Neuronal stem cell (in vitro differentiated cells): ENCODE measurements at regions not wholly inside any gene's neighbourhood (a gene's known extent, or its start where the extent isn't known, plus 50 kb on each side); places are given as distances from the start of the nearest gene placed in this dataset.

Experiments used
- DNase-seq: peaks from one replicate; pipeline ENCODE4 v3.0.0-alpha.2; 2013; ENCODE audit warnings: low spot score
- H2AFZ ChIP-seq: one replicate; pipeline ENCODE4 v1.6.1; 2013; ENCODE audit warnings: mild to moderate bottlenecking, low read length, inconsistent platforms
- H2AK5ac ChIP-seq: 2 replicates; pipeline ENCODE4 v1.6.1; 2013; ENCODE audit warnings: low read depth, mild to moderate bottlenecking, inconsistent platforms, low read length, moderate library complexity, mixed read lengths
- H2BK120ac ChIP-seq: 2 replicates; pipeline ENCODE4 v1.6.1; 2013; ENCODE audit warnings: low read depth, mild to moderate bottlenecking, inconsistent platforms, low read length, moderate library complexity, mixed read lengths
- H2BK12ac ChIP-seq: one replicate; pipeline ENCODE4 v1.6.1; 2013; ENCODE audit warnings: low read length, inconsistent platforms
- H2BK15ac ChIP-seq: 2 replicates; pipeline ENCODE4 v1.6.1; 2013; ENCODE audit warnings: mild to moderate bottlenecking, low read length, inconsistent platforms, mixed read lengths
- H2BK5ac ChIP-seq: one replicate; pipeline ENCODE4 v1.6.1; 2013; ENCODE audit warnings: inconsistent platforms, mild to moderate bottlenecking, low read length, moderate library complexity
- H3K14ac ChIP-seq: one replicate; pipeline ENCODE4 v1.6.1; 2013; ENCODE audit warnings: low read length, inconsistent platforms
- H3K18ac ChIP-seq: 2 replicates; pipeline ENCODE4 v1.6.1; 2013; ENCODE audit warnings: low read length, inconsistent platforms
- H3K23ac ChIP-seq: 2 replicates; pipeline ENCODE4 v1.6.1; 2013; ENCODE audit warnings: low read depth, mild to moderate bottlenecking, mixed read lengths, low read length, inconsistent platforms; ENCODE audit not compliant: poor library complexity
- H3K27ac ChIP-seq: replicated peaks from 3 replicates; pipeline ENCODE4 v1.5.1; 2013; ENCODE audit warnings: low read length, inconsistent platforms
- H3K27me3 ChIP-seq, 3 experiments: 2 replicates each; pipeline ENCODE4 v1.6.1; 2013; ENCODE audit warnings: low read length in 3 of 3, mild to moderate bottlenecking in 2 of 3, inconsistent platforms in 1 of 3, low read depth in 1 of 3, mixed read lengths in 1 of 3, moderate library complexity in 1 of 3; ENCODE audit not compliant: control insufficient read depth in 3 of 3, insufficient read depth in 3 of 3
- H3K36me3 ChIP-seq, 2 donors: replicated peaks in 1 of 2; 2 replicates each; pipeline ENCODE4 v1.6.1; 2013; ENCODE audit warnings: low read length in 2 of 2; ENCODE audit not compliant: control insufficient read depth in 2 of 2, insufficient read depth in 2 of 2
- H3K4ac ChIP-seq: 2 replicates; pipeline ENCODE4 v1.6.1; 2013; ENCODE audit warnings: inconsistent platforms, mild to moderate bottlenecking, low read length, moderate library complexity
- H3K4me1 ChIP-seq, 2 donors: 1 replicate in 1 of 2; 2 replicates in 1 of 2; pipeline ENCODE4 v1.6.1; 2013; ENCODE audit warnings: low read length in 2 of 2, low read depth in 1 of 2; ENCODE audit not compliant: control insufficient read depth in 2 of 2, insufficient read depth in 1 of 2
- H3K4me2 ChIP-seq: one replicate; pipeline ENCODE4 v1.6.1; 2013; ENCODE audit warnings: mild to moderate bottlenecking, low read length, inconsistent platforms; ENCODE audit not compliant: insufficient read depth, poor library complexity, severe bottlenecking
- H3K4me3 ChIP-seq, 2 donors: 2 replicates each; pipeline ENCODE4 v1.5.1; 2013; ENCODE audit warnings: low read length in 2 of 2, mild to moderate bottlenecking in 2 of 2, inconsistent platforms in 1 of 2, moderate library complexity in 1 of 2
- H3K79me1 ChIP-seq: one replicate; pipeline ENCODE4 v1.6.1; 2013; ENCODE audit warnings: low read depth, mild to moderate bottlenecking, inconsistent platforms, low read length, moderate library complexity
- H3K9ac ChIP-seq: one replicate; pipeline ENCODE4 v1.6.1; 2013; ENCODE audit warnings: mild to moderate bottlenecking, low read depth, low read length, inconsistent platforms; ENCODE audit not compliant: poor library complexity
- H3K9me3 ChIP-seq, 2 donors: replicated peaks in 1 of 2; 2 replicates each; pipeline versions ENCODE3 to v1.6.1; 2013; ENCODE audit warnings: low read length in 2 of 2, mild to moderate bottlenecking in 2 of 2, inconsistent platforms in 1 of 2, low read depth in 1 of 2, mixed read lengths in 1 of 2, moderate library complexity in 1 of 2; ENCODE audit not compliant: control insufficient read depth in 2 of 2, insufficient read depth in 1 of 2
- H4K8ac ChIP-seq: one replicate; pipeline ENCODE4 v1.6.1; 2013; ENCODE audit warnings: low read depth, mild to moderate bottlenecking, inconsistent platforms, low read length, moderate library complexity
- H4K91ac ChIP-seq: one replicate; pipeline ENCODE4 v1.6.1; 2013; ENCODE audit warnings: low read length, low read depth, mild to moderate bottlenecking, inconsistent platforms; ENCODE audit not compliant: poor library complexity
- WGBS, 2 donors: extraction: QIAGEN DNeasy Blood & Tissue Kit; methylation state at CpG; one replicate each; pipeline ENCODE4 v1.1.7; 2013; ENCODE audit warnings: missing lambda C conversion rate in 2 of 2, mixed read lengths in 1 of 2; ENCODE audit not compliant: insufficient read length in 2 of 2, insufficient replicate concordance in 1 of 2; ENCODE audit errors: extremely low coverage in 2 of 2; 5-methylcytosine and 5-hydroxymethylcytosine counted together

DNA sequence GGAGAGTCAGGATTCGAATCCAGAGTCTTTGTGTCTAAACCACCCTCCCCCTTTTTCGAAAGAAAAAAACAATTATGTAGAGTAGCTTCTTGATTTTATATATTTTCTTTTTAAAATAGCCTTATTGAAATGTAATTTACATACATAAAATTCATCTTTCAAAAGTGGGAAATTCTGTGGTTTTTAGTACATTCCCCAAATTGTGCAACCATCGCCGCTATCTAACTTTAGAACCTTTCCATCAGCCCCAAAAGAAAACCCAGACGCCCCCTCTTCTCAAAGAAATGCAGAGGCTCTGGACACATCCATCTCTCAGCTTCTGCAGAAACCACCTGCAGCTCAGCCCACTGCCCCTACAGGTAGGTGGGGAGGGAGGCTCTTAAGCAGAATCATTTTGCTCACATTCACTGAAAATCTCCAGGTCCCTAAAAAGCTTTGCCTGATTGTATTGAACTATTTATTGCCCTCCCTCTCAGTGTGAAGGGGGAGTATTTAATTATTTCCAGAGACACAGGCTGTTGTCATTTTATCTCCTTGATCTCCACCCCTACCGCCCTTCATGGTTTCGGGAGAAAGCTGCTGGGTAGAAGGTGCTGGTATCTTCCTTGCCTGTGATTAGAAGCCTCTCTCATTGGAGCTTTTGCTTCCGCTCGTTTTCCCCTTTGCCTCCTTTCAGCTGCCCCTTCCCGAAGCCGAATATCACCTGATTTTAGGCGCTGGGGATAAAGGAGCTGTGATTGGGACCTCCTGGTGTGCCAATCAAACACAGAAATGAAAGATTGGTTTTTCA, 68.7 kb upstream of the KCNG1 start:
- H3K4me1 ChIP-seq: peaks cover 23 to 46% of the 10 kb centered on the region in 2 donors
- no peak for DNase-seq
- no peak overlapping the region for H4K8ac ChIP-seq
- peak overlapping the region; percentile 32 for H3K4me2 ChIP-seq
- no peak overlapping the region for H3K4me3 ChIP-seq
- H3K9ac ChIP-seq: no peak overlapping the region
- H3K79me1 ChIP-seq: no peaks in the 10 kb centered on the region
- no peak overlapping the region for H2BK15ac ChIP-seq
- no peaks in the 10 kb centered on the region for H3K36me3 ChIP-seq
- peak overlapping the region; percentile 65 for H2AFZ ChIP-seq
- WGBS, 2 donors: no CpG with 5 or more reads among the region's 12 CpGs
- H3K14ac ChIP-seq: no peak overlapping the region
- H3K27ac ChIP-seq: no peak overlapping the region
- H2BK5ac ChIP-seq: no peak overlapping the region
- H2AK5ac ChIP-seq: no peak overlapping the region
- no peak overlapping the region for H4K91ac ChIP-seq
- no peak overlapping the region for H2BK12ac ChIP-seq
- no peak overlapping the region for H3K4ac ChIP-seq
- no peaks in the 10 kb centered on the region for H3K27me3 ChIP-seq
- H3K23ac ChIP-seq: no peak overlapping the region
- H3K9me3 ChIP-seq: peaks cover 0 to 3% of the 10 kb centered on the region in 2 donors
- H3K18ac ChIP-seq: no peak overlapping the region
- H2BK120ac ChIP-seq: no peak overlapping the region

DNA sequence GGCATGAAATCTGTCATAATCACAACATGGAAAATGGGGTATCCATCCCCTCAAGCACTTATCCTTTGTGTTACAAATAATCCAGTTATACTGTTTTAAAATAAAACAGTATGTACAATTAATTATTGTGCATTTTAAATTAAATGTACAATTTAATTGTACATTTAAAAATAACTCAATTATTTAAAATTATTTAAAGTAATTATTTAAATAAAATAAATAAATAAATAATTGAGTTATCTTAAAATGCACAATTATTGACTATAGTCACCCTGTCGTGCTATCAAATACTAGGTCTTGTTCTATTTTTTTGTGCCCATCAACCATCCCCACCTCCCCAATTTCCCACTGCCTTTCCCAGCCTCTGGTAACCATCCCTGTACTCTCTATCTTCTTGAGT, 66.9 kb upstream of the KCNG1 start:
- Histone ChIP-seq H3K4me3 (no peak overlapping the region), H3K23ac (no peak overlapping the region), H2BK12ac (no peak overlapping the region), H3K27ac (no peak overlapping the region), H2BK120ac (no peak overlapping the region), H4K91ac (no peak overlapping the region), H3K14ac (no peak overlapping the region), H3K18ac (no peak overlapping the region), H3K27me3 (no peaks in the 10 kb centered on the region), H3K4ac (no peak overlapping the region), H3K36me3 (no peaks in the 10 kb centered on the region), H3K4me1 (peaks cover 23 to 34% of the 10 kb centered on the region in 2 donors), H3K4me2 (no peak overlapping the region), H3K79me1 (no peaks in the 10 kb centered on the region), H2BK15ac (no peak overlapping the region), H2AK5ac (no peak overlapping the region), H3K9ac (no peak overlapping the region), H2BK5ac (no peak overlapping the region), H3K9me3 (peaks cover 0 to 6% of the 10 kb centered on the region in 2 donors), H2AFZ (no peak overlapping the region), H4K8ac (no peak overlapping the region)
- DNase-seq: no peak
- no CpG with 5 or more reads among the region's 1 CpG for WGBS, 2 donors

DNA sequence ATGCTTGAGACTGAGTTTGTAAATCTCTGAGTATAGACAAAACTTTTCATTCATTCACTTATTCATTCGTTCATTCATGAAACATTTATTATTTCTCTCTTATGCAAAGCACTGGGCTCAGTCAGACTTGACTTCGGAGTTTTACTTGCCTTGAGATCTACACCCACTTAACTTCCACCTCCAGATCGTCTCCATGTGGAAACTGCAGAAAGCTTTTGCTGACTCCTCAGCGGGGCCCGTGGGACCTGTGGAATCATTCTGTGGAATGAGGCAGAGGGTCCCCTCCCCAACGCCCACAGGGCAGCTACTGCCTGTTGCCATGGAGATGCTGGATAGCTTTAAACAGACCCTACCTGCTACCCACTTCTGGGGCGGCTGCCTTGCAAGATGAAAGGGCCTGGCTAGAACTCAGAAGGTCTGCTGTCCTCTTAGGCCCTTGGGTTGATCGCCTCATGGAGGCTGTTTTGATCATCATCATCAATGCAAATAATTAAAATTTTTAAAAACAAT, 66.4 kb upstream of the KCNG1 start:
- Histone ChIP-seq H3K27me3 (no peaks in the 10 kb centered on the region), H3K4me1 (peaks cover 27 to 33% of the 10 kb centered on the region in 2 donors), H3K79me1 (no peaks in the 10 kb centered on the region), H2BK12ac (no peak overlapping the region), H2BK5ac (no peak overlapping the region), H3K36me3 (no peaks in the 10 kb centered on the region), H3K4ac (no peak overlapping the region), H3K27ac (no peak overlapping the region), H3K4me2 (no peak overlapping the region), H4K91ac (no peak overlapping the region), H2BK15ac (no peak overlapping the region), H3K9ac (no peak overlapping the region), H3K18ac (no peak overlapping the region), H3K14ac (no peak overlapping the region), H3K9me3 (peaks cover 0 to 6% of the 10 kb centered on the region in 2 donors), H2AK5ac (no peak overlapping the region), H4K8ac (no peak overlapping the region), H2AFZ (no peak overlapping the region), H2BK120ac (no peak overlapping the region), H3K23ac (no peak overlapping the region), H3K4me3 (no peak overlapping the region)
- no peak for DNase-seq
- WGBS, 2 donors: no CpG with 5 or more reads among the region's 8 CpGs

DNA sequence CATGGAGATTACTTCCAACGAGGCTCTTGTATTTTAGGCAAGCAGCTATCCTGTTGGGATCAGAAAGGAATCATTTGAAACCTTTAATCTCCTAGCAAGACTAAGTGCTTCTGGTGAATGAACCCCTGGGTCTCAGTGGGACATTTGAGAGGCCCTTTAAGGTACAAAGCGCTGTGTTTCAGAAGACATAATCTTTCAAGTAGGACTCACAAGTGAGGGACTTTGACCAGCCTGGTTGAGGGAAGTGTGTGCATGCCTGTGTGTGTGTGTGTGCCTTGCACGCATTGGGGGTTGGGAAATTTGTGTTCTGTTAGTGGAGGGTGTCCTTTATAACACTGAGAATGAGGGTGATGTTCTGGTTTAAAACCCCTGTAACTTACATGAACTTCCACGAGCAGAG, 64.4 kb upstream of the KCNG1 start:
- peaks cover 0 to 6% of the 10 kb centered on the region in 2 donors for H3K9me3 ChIP-seq
- H3K4me2 ChIP-seq: no peak overlapping the region
- H3K27me3 ChIP-seq: peaks cover 0 to 10% (median 2%) of the 10 kb centered on the region in 3 experiments
- H3K27ac ChIP-seq: no peak overlapping the region
- peak overlapping the region; percentile 18 for H2AFZ ChIP-seq
- H4K8ac ChIP-seq: no peak overlapping the region
- H2BK120ac ChIP-seq: no peak overlapping the region
- no peak overlapping the region for H3K4me3 ChIP-seq
- H3K23ac ChIP-seq: no peak overlapping the region
- WGBS, 2 donors: no CpG with 5 or more reads among the region's 4 CpGs
- no peak overlapping the region for H2BK5ac ChIP-seq
- H3K36me3 ChIP-seq: no peaks in the 10 kb centered on the region
- H2AK5ac ChIP-seq: no peak overlapping the region
- no peak overlapping the region for H4K91ac ChIP-seq
- no peak overlapping the region for H2BK12ac ChIP-seq
- H3K18ac ChIP-seq: peak overlapping the region; percentile 2
- H3K4ac ChIP-seq: no peak overlapping the region
- H3K79me1 ChIP-seq: no peaks in the 10 kb centered on the region
- H3K9ac ChIP-seq: no peak overlapping the region
- no peak overlapping the region for H2BK15ac ChIP-seq
- DNase-seq: no peak
- H3K4me1 ChIP-seq: peaks cover 16 to 18% of the 10 kb centered on the region in 2 donors
- H3K14ac ChIP-seq: no peak overlapping the region
